Fibroblast of upper back skin (primary cell): ENCODE measurements at regions not wholly inside any gene's neighbourhood (a gene's known extent, or its start where the extent isn't known, plus 50 kb on each side); places are given as distances from the start of the nearest gene placed in this dataset.

Source experiments
- DNase-seq: peaks from one replicate; pipeline ENCODE4 v3.0.0-alpha.2; 2013

DNA sequence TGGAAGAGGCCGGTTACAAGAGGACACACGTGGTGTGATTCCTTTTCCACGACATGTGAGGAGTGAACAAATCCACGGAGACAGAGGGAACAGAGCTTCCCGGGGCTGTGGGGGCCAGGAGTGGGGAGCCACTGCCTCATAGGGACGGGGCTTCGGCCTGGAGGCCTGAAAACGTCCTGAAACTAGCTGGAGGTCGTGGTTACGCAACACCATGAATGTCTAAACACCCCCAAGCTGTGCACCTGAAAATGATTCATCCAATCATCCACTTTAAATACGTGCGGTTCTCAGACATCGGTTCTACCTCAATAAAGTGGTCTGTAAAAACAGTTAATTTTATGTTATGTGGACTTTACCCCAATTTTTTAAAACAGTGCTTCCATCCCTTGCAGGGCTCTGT, 65.3 kb upstream of the PPP1R26 start:
- DNase-seq, result no peak

DNA sequence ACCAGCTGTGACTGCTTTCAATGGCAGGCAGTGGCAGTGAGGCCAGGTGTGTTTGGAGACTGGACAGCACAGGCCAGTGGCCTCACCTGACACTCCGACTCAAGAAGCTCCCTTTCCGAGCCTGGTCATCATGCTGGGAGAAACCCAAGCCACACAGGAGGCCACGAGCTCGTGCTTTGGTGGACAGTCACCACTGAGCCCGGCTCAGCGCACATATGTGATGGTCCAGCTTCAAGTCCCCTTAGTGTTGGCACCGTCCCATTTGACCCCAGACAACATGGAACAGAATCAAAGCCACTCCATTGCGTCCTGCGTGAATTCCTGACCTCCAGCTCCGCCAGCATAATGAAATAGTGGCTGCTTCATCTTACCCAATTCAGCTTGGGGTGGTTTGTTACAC, 64.0 kb upstream of the PPP1R26 start:
- no peak for DNase-seq

GRCh38 chr9:135416664-135417290, 62.8 kb upstream of the PPP1R26 start:
- DNase-seq, result no peak

DNA sequence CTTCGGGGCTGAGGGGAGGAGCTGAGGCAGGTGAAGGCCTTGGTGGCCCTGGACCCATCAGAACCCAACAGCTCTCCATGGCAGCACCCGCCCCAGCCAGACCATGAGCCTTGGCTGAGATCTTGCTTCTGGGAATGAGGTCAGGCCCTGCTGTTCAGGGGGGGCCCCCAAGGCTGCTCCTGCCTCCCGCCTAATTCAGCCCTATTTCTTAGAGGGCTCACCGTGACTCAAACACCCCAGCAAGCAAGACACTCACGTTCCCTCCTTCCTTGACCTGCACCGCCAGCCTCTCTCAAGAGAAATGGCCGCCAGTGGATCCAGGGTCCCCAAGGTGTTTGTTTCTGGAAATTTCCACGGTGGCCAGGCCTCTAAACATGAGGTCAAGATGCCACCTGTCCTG, 61.4 kb upstream of the PPP1R26 start:
- DNase-seq, result no peak

- no peak for DNase-seq
Measured at GRCh38 chr9:135419106-135419505, 60.5 kb upstream of the PPP1R26 start.

DNA sequence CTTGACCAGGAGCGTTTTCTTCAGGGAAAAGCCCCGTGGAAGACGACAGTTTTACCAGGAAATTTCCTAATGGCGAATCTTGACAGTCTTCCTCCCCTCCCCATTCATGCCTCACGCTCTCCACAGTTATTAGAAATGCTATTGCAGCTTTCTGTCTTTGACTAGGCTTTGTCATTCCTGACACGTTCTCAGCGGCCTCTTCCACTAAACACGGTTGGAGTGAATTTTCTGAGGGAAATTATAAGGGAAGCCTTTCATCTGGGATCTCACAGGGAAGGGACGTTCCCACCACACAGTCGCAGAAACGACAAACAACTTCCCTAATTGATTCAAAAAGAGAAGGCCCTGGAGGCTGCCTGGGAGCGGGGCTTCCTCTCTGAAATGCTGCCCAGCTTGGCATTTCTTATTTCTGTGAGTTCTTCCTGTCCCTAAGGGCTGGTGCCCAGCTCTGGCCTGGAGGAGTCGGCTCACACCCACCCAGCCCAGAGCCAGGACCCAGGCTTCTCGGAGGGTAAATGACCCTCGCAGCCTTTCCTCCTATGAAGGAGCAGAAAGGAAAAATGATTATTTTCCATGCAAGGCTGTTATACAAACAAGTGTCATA, 57.1 kb upstream of the PPP1R26 start:
- DNase-seq, result no peak

DNA sequence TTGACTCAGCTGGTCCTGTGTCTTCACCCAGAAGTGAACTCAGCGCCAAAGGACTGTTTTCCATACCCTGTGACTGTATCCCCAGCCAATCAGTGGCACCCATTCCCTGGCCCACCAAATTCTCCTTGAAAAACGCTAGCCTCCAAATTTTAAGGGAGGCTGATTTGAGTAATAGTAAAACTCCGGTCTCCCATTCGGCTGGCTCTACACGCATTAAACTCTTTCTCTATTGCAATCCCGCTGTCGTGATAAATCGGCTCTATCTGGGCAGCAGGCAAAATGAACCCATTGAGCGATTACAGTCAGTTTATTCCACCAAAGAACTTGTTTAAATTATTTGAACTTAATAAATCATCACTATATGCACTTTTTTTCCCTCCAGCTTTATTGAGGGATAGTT, 55.9 kb upstream of the PPP1R26 start:
- no peak for DNase-seq
